ENCODE measurements at regions not wholly inside any gene's neighbourhood (a gene's known extent, or its start where the extent isn't known, plus 50 kb on each side); places are given as distances from the start of the nearest gene placed in this dataset.

- Histone ChIP-seq H3K9ac (ENCODE audit: low read depth, low read length) (no peak overlapping the region), H3K36me3 (ENCODE audit: control insufficient read depth, insufficient read depth, low read length) (no peaks in the 10 kb centered on the region), H3K27me3 (ENCODE audit: control insufficient read depth, insufficient read depth, low read length) (no peaks in the 10 kb centered on the region), H3K9me3 (ENCODE audit: control insufficient read depth, insufficient read depth, low read length) (no peaks in the 10 kb centered on the region), H3K4me1 (ENCODE audit: control insufficient read depth, insufficient read depth, low read length) (peaks cover 10% of the 10 kb centered on the region), H3K4me3 (ENCODE audit: low read depth, low read length) (no peak overlapping the region), H3K27ac (ENCODE audit: low read depth, low read length) (no peak overlapping the region)
These were observed 230.7 kb downstream of the UACA start for GRCh38 chr15:70532531-70533186.

GRCh38 chr15:70531576-70531975, 231.8 kb downstream of the UACA start:
- Histone ChIP-seq H3K27ac (ENCODE audit: low read depth, low read length) (no peak overlapping the region), H3K9me3 (ENCODE audit: control insufficient read depth, insufficient read depth, low read length) (no peaks in the 10 kb centered on the region), H3K27me3 (ENCODE audit: control insufficient read depth, insufficient read depth, low read length) (no peaks in the 10 kb centered on the region), H3K9ac (ENCODE audit: low read depth, low read length) (no peak overlapping the region), H3K36me3 (ENCODE audit: control insufficient read depth, insufficient read depth, low read length) (no peaks in the 10 kb centered on the region), H3K4me3 (ENCODE audit: low read depth, low read length) (no peak overlapping the region), H3K4me1 (ENCODE audit: control insufficient read depth, insufficient read depth, low read length) (peaks cover 13% of the 10 kb centered on the region)

GRCh38 chr15:70530906-70531305, 232.5 kb downstream of the UACA start:
- Histone ChIP-seq H3K36me3 (ENCODE audit: control insufficient read depth, insufficient read depth, low read length) (no peaks in the 10 kb centered on the region), H3K27me3 (ENCODE audit: control insufficient read depth, insufficient read depth, low read length) (no peaks in the 10 kb centered on the region), H3K9me3 (ENCODE audit: control insufficient read depth, insufficient read depth, low read length) (no peaks in the 10 kb centered on the region), H3K4me3 (ENCODE audit: low read depth, low read length) (no peak overlapping the region), H3K27ac (ENCODE audit: low read depth, low read length) (no peak overlapping the region), H3K4me1 (ENCODE audit: control insufficient read depth, insufficient read depth, low read length) (peaks cover 10% of the 10 kb centered on the region), H3K9ac (ENCODE audit: low read depth, low read length) (no peak overlapping the region)

- Histone ChIP-seq H3K9me3 (ENCODE audit: control insufficient read depth, insufficient read depth, low read length) (no peaks in the 10 kb centered on the region), H3K27ac (ENCODE audit: low read depth, low read length) (no peak overlapping the region), H3K9ac (ENCODE audit: low read depth, low read length) (no peak overlapping the region), H3K27me3 (ENCODE audit: control insufficient read depth, insufficient read depth, low read length) (no peaks in the 10 kb centered on the region), H3K36me3 (ENCODE audit: control insufficient read depth, insufficient read depth, low read length) (no peaks in the 10 kb centered on the region), H3K4me3 (ENCODE audit: low read depth, low read length) (no peak overlapping the region), H3K4me1 (ENCODE audit: control insufficient read depth, insufficient read depth, low read length) (peaks cover 10% of the 10 kb centered on the region; the same call in 1 of the 2 replicates)
These were observed 232.9 kb downstream of the UACA start for GRCh38 chr15:70530503-70530902.

- Histone ChIP-seq H3K9ac (ENCODE audit: low read depth, low read length) (no peak overlapping the region), H3K27ac (ENCODE audit: low read depth, low read length) (no peak overlapping the region), H3K4me1 (ENCODE audit: control insufficient read depth, insufficient read depth, low read length) (peaks cover 10% of the 10 kb centered on the region; the same call in 1 of the 2 replicates), H3K27me3 (ENCODE audit: control insufficient read depth, insufficient read depth, low read length) (no peaks in the 10 kb centered on the region), H3K9me3 (ENCODE audit: control insufficient read depth, insufficient read depth, low read length) (no peaks in the 10 kb centered on the region), H3K4me3 (ENCODE audit: low read depth, low read length) (no peak overlapping the region), H3K36me3 (ENCODE audit: control insufficient read depth, insufficient read depth, low read length) (no peaks in the 10 kb centered on the region)
These were observed 233.3 kb downstream of the UACA start for GRCh38 chr15:70530017-70530499.

GRCh38 chr15:70528816-70529215, 234.5 kb downstream of the UACA start:
- H3K9ac ChIP-seq (ENCODE audit: low read depth, low read length) = no peak overlapping the region
- no peaks in the 10 kb centered on the region for H3K9me3 ChIP-seq (ENCODE audit: control insufficient read depth, insufficient read depth, low read length)
- H3K27ac ChIP-seq (ENCODE audit: low read depth, low read length) = no peak overlapping the region
- H3K4me3 ChIP-seq (ENCODE audit: low read depth, low read length) = no peak overlapping the region
- H3K36me3 ChIP-seq (ENCODE audit: control insufficient read depth, insufficient read depth, low read length) = no peaks in the 10 kb centered on the region
- no peaks in the 10 kb centered on the region for H3K27me3 ChIP-seq (ENCODE audit: control insufficient read depth, insufficient read depth, low read length)
- H3K4me1 ChIP-seq (ENCODE audit: control insufficient read depth, insufficient read depth, low read length) = peaks cover 7% of the 10 kb centered on the region

- H3K4me1 ChIP-seq (ENCODE audit: control insufficient read depth, insufficient read depth, low read length) = peaks cover 10% of the 10 kb centered on the region
- no peak overlapping the region for H3K4me3 ChIP-seq (ENCODE audit: low read depth, low read length)
- no peak overlapping the region for H3K9ac ChIP-seq (ENCODE audit: low read depth, low read length)
These were observed 235.1 kb downstream of the UACA start for GRCh38 chr15:70528270-70528706.

GRCh38 chr15:70526974-70527325, 236.4 kb downstream of the UACA start:
- Histone ChIP-seq H3K27me3 (ENCODE audit: control insufficient read depth, insufficient read depth, low read length) (no peaks in the 10 kb centered on the region), H3K9me3 (ENCODE audit: control insufficient read depth, insufficient read depth, low read length) (no peaks in the 10 kb centered on the region), H3K36me3 (ENCODE audit: control insufficient read depth, insufficient read depth, low read length) (no peaks in the 10 kb centered on the region), H3K27ac (ENCODE audit: low read depth, low read length) (no peak overlapping the region), H3K4me1 (ENCODE audit: control insufficient read depth, insufficient read depth, low read length) (peaks cover 10% of the 10 kb centered on the region), H3K4me3 (ENCODE audit: low read depth, low read length) (no peak overlapping the region), H3K9ac (ENCODE audit: low read depth, low read length) (no peak overlapping the region)

More at GRCh38 chr15:70528270-70528706, 235.1 kb downstream of the UACA start:
- Histone ChIP-seq H3K27me3 (ENCODE audit: control insufficient read depth, insufficient read depth, low read length) (no peaks in the 10 kb centered on the region), H3K36me3 (ENCODE audit: control insufficient read depth, insufficient read depth, low read length) (no peaks in the 10 kb centered on the region), H3K9me3 (ENCODE audit: control insufficient read depth, insufficient read depth, low read length) (no peaks in the 10 kb centered on the region), H3K27ac (ENCODE audit: low read depth, low read length) (no peak overlapping the region)

GRCh38 chr15:70526221-70526973, 237.0 kb downstream of the UACA start:
- H3K4me3 ChIP-seq (ENCODE audit: low read depth, low read length) = no peak overlapping the region
- H3K36me3 ChIP-seq (ENCODE audit: control insufficient read depth, insufficient read depth, low read length) = no peaks in the 10 kb centered on the region
- no peaks in the 10 kb centered on the region for H3K27me3 ChIP-seq (ENCODE audit: control insufficient read depth, insufficient read depth, low read length)
- peaks cover 10% of the 10 kb centered on the region for H3K4me1 ChIP-seq (ENCODE audit: control insufficient read depth, insufficient read depth, low read length)
- H3K9me3 ChIP-seq (ENCODE audit: control insufficient read depth, insufficient read depth, low read length) = no peaks in the 10 kb centered on the region
- H3K9ac ChIP-seq (ENCODE audit: low read depth, low read length) = no peak overlapping the region
- H3K27ac ChIP-seq (ENCODE audit: low read depth, low read length) = no peak overlapping the region

- H3K4me3 ChIP-seq (ENCODE audit: low read depth, low read length) = no peak overlapping the region
- H3K9ac ChIP-seq (ENCODE audit: low read depth, low read length) = no peak overlapping the region
- peaks cover 10% of the 10 kb centered on the region for H3K4me1 ChIP-seq (ENCODE audit: control insufficient read depth, insufficient read depth, low read length)
- H3K9me3 ChIP-seq (ENCODE audit: control insufficient read depth, insufficient read depth, low read length) = no peaks in the 10 kb centered on the region
- H3K36me3 ChIP-seq (ENCODE audit: control insufficient read depth, insufficient read depth, low read length) = no peaks in the 10 kb centered on the region
- no peak overlapping the region for H3K27ac ChIP-seq (ENCODE audit: low read depth, low read length)
- no peaks in the 10 kb centered on the region for H3K27me3 ChIP-seq (ENCODE audit: control insufficient read depth, insufficient read depth, low read length)
These were observed 237.8 kb downstream of the UACA start for GRCh38 chr15:70525551-70525950.

GRCh38 chr15:70524470-70524869, 238.9 kb downstream of the UACA start:
- H3K4me3 ChIP-seq (ENCODE audit: low read depth, low read length) = no peak overlapping the region
- H3K9me3 ChIP-seq (ENCODE audit: control insufficient read depth, insufficient read depth, low read length) = no peaks in the 10 kb centered on the region
- no peak overlapping the region for H3K9ac ChIP-seq (ENCODE audit: low read depth, low read length)
- peaks cover 10% of the 10 kb centered on the region for H3K4me1 ChIP-seq (ENCODE audit: control insufficient read depth, insufficient read depth, low read length)
- H3K36me3 ChIP-seq (ENCODE audit: control insufficient read depth, insufficient read depth, low read length) = no peaks in the 10 kb centered on the region
- no peak overlapping the region for H3K27ac ChIP-seq (ENCODE audit: low read depth, low read length)
- no peaks in the 10 kb centered on the region for H3K27me3 ChIP-seq (ENCODE audit: control insufficient read depth, insufficient read depth, low read length)

Measured in HUES48 (cell line).